Gastroesophageal sphincter (tissue), 4 donors: ENCODE measurements at regions not wholly inside any gene's neighbourhood (a gene's known extent, or its start where the extent isn't known, plus 50 kb on each side); places are given as distances from the start of the nearest gene placed in this dataset.

Experiments
- ATAC-seq: fragments of 150-250 bp; one replicate; pipeline ENCODE4 v1.9.1; 2016; ENCODE audit warnings: mild to moderate bottlenecking, moderate library complexity
- H3K27ac ChIP-seq, 4 donors: fragments of 200-600 bp; sonication (generic) in 3 of 4; 1 replicate in 3 of 4; 2 replicates in 1 of 4; pipeline ENCODE4 v1.5.1; 2016 to 2019
- H3K27me3 ChIP-seq: fragments of 200-600 bp; sonication (generic); one replicate; pipeline ENCODE4 v1.5.1; 2019
- H3K36me3 ChIP-seq, 2 donors: fragments of 200-600 bp; sonication (generic); one replicate each; pipeline ENCODE4 v1.5.1; 2019; ENCODE audit warnings: control low read depth in 1 of 2
- H3K4me1 ChIP-seq, 3 donors: fragments of 200-600 bp; sonication (generic); 1 replicate in 2 of 3; 2 replicates in 1 of 3; pipeline ENCODE4 v1.5.1; 2016 to 2019; ENCODE audit warnings: control low read depth in 2 of 3
- H3K4me3 ChIP-seq, 2 donors: fragments of 200-600 bp; sonication (generic); one replicate each; pipeline ENCODE4 v1.5.1; 2019; ENCODE audit warnings: mild to moderate bottlenecking in 1 of 2, moderate library complexity in 1 of 2
- H3K9me3 ChIP-seq, 3 donors: fragments of 200-600 bp; sonication (generic); one replicate each; pipeline ENCODE4 v1.5.1; 2017 to 2019; ENCODE audit warnings: control low read depth in 2 of 3
- EP300 ChIP-seq: sonication (generic); formaldehyde crosslinking; IDR thresholded peaks from one replicate; pipeline ENCODE4 v1.6.1; 2017; ENCODE audit warnings: antibody characterized with exemption, mild to moderate bottlenecking
- POLR2A ChIP-seq, 2 donors: fragments of 450-650 bp; IDR thresholded peaks; one replicate each; pipeline ENCODE4 v1.6.1; 2017; ENCODE audit warnings: antibody characterized with exemption in 2 of 2, mild to moderate bottlenecking in 2 of 2, moderate library complexity in 1 of 2
- POLR2AphosphoS5 ChIP-seq: sonication (generic); formaldehyde crosslinking; IDR thresholded peaks from one replicate; pipeline ENCODE4 v1.6.1; 2017; ENCODE audit warnings: antibody characterized with exemption
- WGBS, 2 donors: methylation state at CpG; one replicate each; pipeline ENCODE4 v1.1.5; 2018; ENCODE audit warnings: low coverage in 1 of 2; 5-methylcytosine and 5-hydroxymethylcytosine counted together
- TF ChIP-seq, protein P1 (sequence below), 4 experiments: fragments of 200-600 bp in 2 of 4; fragments of 450-650 bp in 2 of 4; sonication (generic) in 1 of 4; IDR thresholded peaks; one replicate each; pipeline ENCODE4 v1.5.1; 2017 to 2019; ENCODE audit warnings: antibody characterized with exemption in 4 of 4, mild to moderate bottlenecking in 2 of 4, moderate library complexity in 2 of 4

DNA sequence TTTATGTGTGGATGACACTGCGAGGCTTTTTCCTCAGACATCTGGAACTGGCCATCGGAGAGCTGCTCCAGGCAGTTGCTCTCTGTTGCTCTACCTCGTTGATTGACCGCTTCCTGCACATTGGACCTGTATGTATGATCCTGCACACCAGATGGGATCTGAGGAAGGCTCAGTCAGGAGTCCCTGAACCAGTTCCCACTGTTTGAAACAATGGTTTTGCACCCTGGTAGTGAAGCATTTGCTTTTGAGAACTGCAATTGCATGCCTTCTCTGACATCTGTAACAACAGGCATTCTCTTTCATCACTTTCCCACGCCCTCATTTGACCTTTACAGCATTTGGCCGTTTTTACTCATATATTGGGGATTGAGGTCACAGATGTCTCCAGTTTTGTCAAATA lies 61.1 kb upstream of the NPAS1 start:
- no peak for ATAC-seq
- WGBS, 2 donors: 58 to 59% methylated on average over 4 to 5 of the region's 6 CpGs
- H3K4me3 ChIP-seq: no peak overlapping the region
- no peak overlapping the region for H3K27ac ChIP-seq
- TF ChIP-seq EP300 (no peak), POLR2A (IDR thresholded peaks at IDR 0.05) (no peak), POLR2AphosphoS5 (no peak)
- TF ChIP-seq, protein P1, sequence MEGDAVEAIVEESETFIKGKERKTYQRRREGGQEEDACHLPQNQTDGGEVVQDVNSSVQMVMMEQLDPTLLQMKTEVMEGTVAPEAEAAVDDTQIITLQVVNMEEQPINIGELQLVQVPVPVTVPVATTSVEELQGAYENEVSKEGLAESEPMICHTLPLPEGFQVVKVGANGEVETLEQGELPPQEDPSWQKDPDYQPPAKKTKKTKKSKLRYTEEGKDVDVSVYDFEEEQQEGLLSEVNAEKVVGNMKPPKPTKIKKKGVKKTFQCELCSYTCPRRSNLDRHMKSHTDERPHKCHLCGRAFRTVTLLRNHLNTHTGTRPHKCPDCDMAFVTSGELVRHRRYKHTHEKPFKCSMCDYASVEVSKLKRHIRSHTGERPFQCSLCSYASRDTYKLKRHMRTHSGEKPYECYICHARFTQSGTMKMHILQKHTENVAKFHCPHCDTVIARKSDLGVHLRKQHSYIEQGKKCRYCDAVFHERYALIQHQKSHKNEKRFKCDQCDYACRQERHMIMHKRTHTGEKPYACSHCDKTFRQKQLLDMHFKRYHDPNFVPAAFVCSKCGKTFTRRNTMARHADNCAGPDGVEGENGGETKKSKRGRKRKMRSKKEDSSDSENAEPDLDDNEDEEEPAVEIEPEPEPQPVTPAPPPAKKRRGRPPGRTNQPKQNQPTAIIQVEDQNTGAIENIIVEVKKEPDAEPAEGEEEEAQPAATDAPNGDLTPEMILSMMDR (IDR thresholded peaks at IDR 0.05): no peak
- no peaks in the 10 kb centered on the region for H3K9me3 ChIP-seq
- H3K4me1 ChIP-seq: peaks cover 0 to 48% (median 4%) of the 10 kb centered on the region in 3 donors
- no peaks in the 10 kb centered on the region for H3K36me3 ChIP-seq
- no peaks in the 10 kb centered on the region for H3K27me3 ChIP-seq

DNA sequence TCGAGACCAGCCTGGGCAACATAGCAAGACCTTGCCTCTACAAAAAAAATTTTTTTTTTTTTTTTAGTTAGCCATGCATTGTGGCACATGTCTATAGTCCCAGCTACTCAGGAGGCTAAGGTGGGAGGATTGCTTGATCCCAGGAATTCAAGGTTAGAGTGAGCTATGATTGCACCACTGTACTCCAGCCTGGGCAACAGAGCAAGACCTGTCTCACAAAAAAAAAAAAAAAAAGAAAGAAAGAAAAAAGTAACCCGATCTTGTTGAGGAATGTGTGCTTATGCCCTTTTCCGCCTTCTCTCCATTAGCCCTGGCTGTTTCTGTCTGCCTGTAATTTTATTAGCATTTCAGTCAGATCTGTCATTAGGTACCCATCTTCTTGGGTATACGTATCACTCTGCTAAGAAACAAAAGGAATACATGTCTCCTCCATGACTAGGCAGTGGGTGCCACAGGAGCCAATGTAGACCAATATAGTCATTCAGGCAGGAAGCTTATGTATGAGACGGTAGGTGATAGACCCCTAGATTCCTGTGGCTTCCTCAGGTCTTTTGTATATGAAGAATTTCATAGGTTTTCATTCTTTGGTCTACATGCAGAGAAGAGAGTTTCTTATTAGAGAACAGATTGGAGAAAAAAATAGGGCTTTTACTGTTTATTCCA lies 59.6 kb upstream of the NPAS1 start:
- Histone ChIP-seq H3K4me1 (peaks cover 0 to 35% (median 4%) of the 10 kb centered on the region in 3 donors), H3K27ac (no peak overlapping the region), H3K27me3 (no peaks in the 10 kb centered on the region), H3K9me3 (no peaks in the 10 kb centered on the region), H3K36me3 (no peaks in the 10 kb centered on the region), H3K4me3 (no peak overlapping the region)
- no peak for ATAC-seq
- WGBS, 2 donors: 93 to 100% methylated on average over 5 of the region's 5 CpGs
- TF ChIP-seq, protein P1 (IDR thresholded peaks at IDR 0.05): no peak
- TF ChIP-seq POLR2A (IDR thresholded peaks at IDR 0.05) (no peak), POLR2AphosphoS5 (no peak), EP300 (no peak)

DNA sequence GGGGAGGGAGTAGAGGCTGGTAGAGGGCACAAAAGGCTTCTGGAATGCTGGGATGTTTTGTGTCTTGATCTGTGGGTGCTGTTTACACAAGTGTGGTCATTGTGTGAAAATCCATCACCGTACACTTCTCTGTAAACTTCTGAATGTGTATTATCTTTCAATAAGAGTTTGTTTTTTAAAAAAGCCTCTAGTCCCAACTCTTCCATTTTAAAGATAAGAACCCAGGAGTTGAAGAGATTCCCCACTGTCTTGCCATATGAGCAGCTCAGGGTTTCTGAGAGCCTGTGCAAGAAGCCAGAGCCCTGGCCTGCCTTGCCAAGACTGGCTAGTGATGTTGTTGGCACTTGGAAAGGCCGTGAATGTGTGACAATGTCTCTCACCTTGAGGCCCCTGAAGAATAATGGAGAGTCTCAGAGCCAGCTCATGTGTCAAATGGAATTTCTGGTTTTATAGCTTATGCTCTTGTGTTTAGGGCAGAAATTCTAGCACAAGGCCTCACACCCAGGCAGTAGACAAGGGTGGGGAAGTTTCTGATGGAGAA lies 57.5 kb upstream of the NPAS1 start:
- no peaks in the 10 kb centered on the region for H3K27me3 ChIP-seq
- no peaks in the 10 kb centered on the region for H3K36me3 ChIP-seq
- no peaks in the 10 kb centered on the region for H3K9me3 ChIP-seq
- no peak overlapping the region for H3K4me3 ChIP-seq
- WGBS, 2 donors: 63 to 78% methylated on average over 1 of the region's 2 CpGs
- H3K4me1 ChIP-seq: peaks cover 0 to 30% (median 4%) of the 10 kb centered on the region in 3 donors
- no peak overlapping the region for H3K27ac ChIP-seq
- ATAC-seq: no peak
- TF ChIP-seq EP300: no peak

DNA sequence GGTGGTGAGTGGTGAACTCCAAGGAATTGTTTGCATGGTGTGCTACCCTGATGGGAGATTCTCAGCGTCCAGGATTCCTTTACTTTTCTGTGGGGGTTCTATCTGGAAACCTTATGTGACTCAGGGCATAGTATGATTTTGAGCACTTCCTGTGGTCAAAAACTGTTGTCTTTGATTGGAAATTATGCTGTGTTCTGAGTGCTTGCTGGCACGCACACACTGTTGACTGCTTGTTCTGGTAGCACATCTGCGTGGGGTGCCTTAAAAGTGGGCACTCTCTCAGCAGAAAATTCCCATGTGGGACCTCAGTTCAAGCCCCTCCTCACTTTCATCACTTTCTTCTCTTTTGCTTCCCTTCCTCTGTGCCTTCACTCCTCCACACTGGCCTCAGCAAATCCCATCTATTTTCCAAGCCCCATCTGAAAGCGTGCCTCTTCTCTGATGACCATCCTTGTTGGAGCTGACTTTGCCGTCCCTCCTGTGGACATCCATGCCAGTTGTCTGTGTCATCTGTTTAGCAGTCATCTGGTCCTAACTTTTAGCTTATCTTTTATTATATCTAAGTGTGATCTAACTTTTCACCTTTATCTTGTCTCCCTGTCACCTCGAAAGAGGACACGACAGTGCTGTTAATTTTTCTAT lies 56.4 kb upstream of the NPAS1 start:
- H3K4me1 ChIP-seq: peaks cover 0 to 41% (median 14%) of the 10 kb centered on the region in 3 donors
- TF ChIP-seq EP300: no peak
- TF ChIP-seq, protein P1 (IDR thresholded peaks at IDR 0.05): no peak
- TF ChIP-seq POLR2A (IDR thresholded peaks at IDR 0.05): no peak
- TF ChIP-seq POLR2AphosphoS5: no peak
- 79 to 82% methylated on average over 4 to 7 of the region's 7 CpGs for WGBS, 2 donors
- H3K9me3 ChIP-seq: no peaks in the 10 kb centered on the region
- H3K4me3 ChIP-seq: no peak overlapping the region
- no peaks in the 10 kb centered on the region for H3K36me3 ChIP-seq
- ATAC-seq: no peak
- H3K27ac ChIP-seq: no peak overlapping the region
- H3K27me3 ChIP-seq: no peaks in the 10 kb centered on the region

DNA sequence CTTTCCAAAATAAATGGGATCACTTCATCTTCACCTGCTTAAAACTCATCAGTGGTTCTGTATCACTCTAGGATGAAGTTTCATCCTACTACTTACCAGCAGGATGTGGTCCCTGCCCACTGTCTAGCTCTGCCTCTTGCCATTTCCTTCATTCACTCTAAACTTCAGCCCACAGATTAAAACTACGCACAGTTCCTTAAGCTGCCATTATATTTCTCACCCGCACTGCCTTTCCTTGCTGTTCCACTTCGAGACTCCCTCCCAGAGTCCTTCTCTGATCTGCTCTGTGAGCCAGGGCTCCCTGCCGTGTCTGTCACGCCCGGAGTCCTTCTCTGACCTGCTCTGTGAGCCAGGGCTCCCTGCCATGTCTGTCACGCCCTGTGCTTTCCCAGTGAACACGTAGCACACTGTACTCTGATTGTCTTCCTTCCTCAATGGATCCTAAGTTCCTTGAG lies 52.0 kb upstream of the NPAS1 start:
- TF ChIP-seq POLR2A (IDR thresholded peaks at IDR 0.05): no peak
- no peak for TF ChIP-seq POLR2AphosphoS5
- TF ChIP-seq, protein P1 (IDR thresholded peaks at IDR 0.05): no peak
- TF ChIP-seq EP300: no peak
- H3K27ac ChIP-seq: no peak overlapping the region
- peaks cover 0 to 57% (median 10%) of the 10 kb centered on the region in 3 donors for H3K4me1 ChIP-seq

More for the DNA sequence above, 52.0 kb upstream of the NPAS1 start:
- H3K36me3 ChIP-seq: peaks cover 0 to 7% of the 10 kb centered on the region in 2 donors
- peak; percentile 70 for ATAC-seq
- H3K4me3 ChIP-seq: no peak overlapping the region
- 25 to 45% methylated on average over 6 to 8 of the region's 8 CpGs for WGBS, 2 donors
- no peaks in the 10 kb centered on the region for H3K9me3 ChIP-seq
- H3K27me3 ChIP-seq: no peaks in the 10 kb centered on the region
